ENCODE measurements at regions not wholly inside any gene's neighbourhood (a gene's known extent, or its start where the extent isn't known, plus 50 kb on each side); places are given as distances from the start of the nearest gene placed in this dataset.
"Not testable (repeated sequence)": the region's sequence is repeated elsewhere in the genome, so short reads cannot be mapped to it uniquely, and the experiment has no call there.

DNA sequence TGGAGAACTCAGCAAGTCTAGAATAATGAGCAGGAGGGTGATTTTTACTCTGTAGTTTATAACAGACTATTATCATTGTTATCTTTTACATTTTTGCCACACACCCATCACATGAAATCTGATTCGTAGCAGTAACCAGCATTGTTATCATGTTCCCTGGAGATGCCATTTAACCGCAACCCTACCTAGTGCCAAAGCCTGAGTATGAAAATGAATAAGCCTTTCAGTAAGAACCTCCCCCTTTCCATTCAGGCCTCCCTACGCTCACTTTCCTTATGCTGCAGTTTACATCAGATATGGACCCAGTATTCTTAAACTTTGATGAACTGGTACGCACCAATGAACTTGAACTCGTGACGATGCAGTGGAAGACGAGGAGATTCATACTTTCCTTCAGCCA, 158.7 kb upstream of the SPRED1 start:
- TF ChIP-seq, protein P1, sequence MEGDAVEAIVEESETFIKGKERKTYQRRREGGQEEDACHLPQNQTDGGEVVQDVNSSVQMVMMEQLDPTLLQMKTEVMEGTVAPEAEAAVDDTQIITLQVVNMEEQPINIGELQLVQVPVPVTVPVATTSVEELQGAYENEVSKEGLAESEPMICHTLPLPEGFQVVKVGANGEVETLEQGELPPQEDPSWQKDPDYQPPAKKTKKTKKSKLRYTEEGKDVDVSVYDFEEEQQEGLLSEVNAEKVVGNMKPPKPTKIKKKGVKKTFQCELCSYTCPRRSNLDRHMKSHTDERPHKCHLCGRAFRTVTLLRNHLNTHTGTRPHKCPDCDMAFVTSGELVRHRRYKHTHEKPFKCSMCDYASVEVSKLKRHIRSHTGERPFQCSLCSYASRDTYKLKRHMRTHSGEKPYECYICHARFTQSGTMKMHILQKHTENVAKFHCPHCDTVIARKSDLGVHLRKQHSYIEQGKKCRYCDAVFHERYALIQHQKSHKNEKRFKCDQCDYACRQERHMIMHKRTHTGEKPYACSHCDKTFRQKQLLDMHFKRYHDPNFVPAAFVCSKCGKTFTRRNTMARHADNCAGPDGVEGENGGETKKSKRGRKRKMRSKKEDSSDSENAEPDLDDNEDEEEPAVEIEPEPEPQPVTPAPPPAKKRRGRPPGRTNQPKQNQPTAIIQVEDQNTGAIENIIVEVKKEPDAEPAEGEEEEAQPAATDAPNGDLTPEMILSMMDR (IDR thresholded peaks at IDR 0.05; ENCODE audit: low read depth, low read length), result no peak
- H3K4me3 ChIP-seq (ENCODE audit: low read depth, low read length), result no peak overlapping the region

DNA sequence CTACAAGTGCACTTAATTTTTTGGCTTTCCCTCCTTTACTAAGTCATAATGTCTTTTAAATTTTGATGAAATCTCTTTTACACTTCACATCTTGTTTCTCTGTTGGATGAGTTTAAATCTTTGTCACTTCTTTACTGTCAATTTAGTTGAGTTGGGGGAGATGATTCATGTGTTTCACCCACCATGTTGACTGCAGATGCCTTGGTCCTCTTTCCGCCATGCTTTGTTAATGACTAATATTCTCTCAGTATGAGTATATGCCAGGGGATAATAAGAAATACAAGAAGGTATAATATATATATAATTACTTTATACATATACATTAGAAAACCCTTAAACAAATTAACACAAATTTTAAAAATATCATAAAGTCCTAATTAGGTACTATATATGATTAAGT, 149.7 kb upstream of the SPRED1 start:
- no peak overlapping the region for H3K4me3 ChIP-seq (ENCODE audit: low read depth, low read length)
- TF ChIP-seq, protein P1 (IDR thresholded peaks at IDR 0.05; ENCODE audit: low read depth, low read length), result no peak

DNA sequence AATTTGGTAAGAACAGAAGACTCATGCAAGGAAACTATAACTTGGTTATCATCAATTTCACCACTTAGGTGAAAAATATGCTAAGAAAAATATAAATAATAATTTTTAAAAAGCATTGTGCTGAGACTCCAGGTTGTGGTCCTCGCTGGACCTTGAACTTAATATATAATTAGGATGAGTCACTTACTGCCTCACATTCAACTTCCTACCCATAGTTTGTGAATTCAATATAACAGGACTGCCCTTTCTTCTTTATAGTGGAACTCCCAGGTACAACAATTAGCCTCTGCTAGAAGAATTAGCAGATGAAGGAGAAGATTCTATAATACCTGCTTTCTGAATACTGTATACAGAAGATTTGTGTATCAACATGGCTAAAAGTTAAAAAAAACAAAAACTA, 149.1 kb upstream of the SPRED1 start:
- TF ChIP-seq, protein P1 (IDR thresholded peaks at IDR 0.05; ENCODE audit: low read depth, low read length), result no peak
- H3K4me3 ChIP-seq (ENCODE audit: low read depth, low read length), result no peak overlapping the region

DNA sequence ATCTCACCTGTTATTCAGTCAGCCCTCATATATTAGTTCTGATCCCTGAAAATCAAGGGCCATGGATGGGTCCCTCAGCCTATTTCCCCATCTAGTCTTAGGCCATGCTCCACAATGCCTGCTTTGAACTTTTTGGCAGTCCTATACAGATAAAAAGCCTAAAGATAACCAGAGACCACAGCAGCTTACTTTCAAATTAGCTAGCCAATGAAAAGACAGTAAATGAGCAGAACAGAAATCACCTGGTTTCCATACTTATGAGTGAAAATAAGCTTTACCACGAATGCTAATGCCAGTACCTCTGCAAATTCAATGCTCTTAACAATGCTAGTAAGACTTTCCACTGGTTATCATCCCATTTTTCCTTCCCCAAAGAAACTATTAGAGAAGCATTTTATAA, 141.6 kb upstream of the SPRED1 start:
- H3K4me3 ChIP-seq (ENCODE audit: low read depth, low read length), result no peak overlapping the region
- TF ChIP-seq, protein P1 (IDR thresholded peaks at IDR 0.05; ENCODE audit: low read depth, low read length), result no peak

DNA sequence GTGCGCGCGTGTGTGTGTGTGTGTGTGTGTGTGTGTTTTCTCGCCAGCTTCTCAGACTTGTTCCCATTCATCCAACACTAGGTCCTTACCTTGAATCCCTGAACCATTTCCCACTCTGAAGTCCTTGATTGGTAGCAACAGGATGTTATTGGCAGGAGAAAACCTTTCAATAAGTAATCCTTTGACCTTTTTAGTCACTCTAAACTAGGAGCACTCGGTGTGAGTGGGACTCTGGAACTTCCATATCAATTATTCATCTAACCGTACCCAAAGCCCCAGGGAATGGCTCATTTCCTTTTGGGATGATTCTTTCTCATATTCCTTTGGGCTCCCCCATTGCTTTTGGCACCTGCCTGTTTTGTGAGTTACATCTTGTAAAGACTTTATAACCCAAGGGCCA, 140.2 kb upstream of the SPRED1 start:
- no peak overlapping the region for H3K4me3 ChIP-seq (ENCODE audit: low read depth, low read length)
- TF ChIP-seq, protein P1 (IDR thresholded peaks at IDR 0.05; ENCODE audit: low read depth, low read length), result no peak

DNA sequence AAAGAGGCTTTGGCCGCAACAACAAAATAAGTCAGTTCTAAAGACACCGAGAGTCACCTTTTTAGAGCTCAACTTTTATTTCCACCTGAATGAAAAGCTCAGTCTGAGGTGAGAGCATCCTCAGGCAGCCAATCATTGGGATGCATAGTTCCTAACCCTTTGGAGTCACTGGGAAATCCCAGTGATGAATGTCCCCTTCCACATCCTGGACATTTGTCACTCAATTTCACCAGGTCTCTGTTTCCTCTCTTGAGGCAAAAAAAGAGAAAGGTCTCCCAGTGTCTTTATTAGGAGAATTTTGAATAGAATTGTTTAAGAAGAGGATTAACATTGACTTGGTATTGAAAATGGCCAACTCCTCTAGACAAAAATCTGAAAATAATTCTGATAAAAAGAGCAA, 137.5 kb upstream of the SPRED1 start:
- no peak overlapping the region for H3K4me3 ChIP-seq (ENCODE audit: low read depth, low read length)
- TF ChIP-seq, protein P1 (IDR thresholded peaks at IDR 0.05; ENCODE audit: low read depth, low read length), result no peak

DNA sequence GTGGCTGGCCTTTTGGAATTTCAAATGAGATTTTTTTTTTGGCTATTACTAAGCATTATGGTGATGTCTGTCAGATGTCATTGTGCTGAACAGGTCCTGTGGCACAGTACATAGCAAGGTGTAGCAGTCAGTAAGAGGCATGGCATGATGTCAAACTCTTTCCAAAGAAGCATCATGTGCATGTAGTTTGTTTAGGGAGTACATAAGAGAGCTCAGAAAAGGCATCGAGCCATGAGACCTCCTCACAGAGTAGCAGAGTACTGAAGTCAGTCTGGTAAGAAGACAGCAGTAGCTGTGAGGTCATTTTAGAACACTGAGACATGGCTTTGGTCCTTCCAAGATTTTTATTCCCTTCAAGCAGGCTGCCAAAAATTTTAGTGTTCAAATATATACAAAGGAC, 134.9 kb upstream of the SPRED1 start:
- H3K4me3 ChIP-seq (ENCODE audit: low read depth, low read length), result no peak overlapping the region
- TF ChIP-seq, protein P1 (IDR thresholded peaks at IDR 0.05; ENCODE audit: low read depth, low read length), result no peak

DNA sequence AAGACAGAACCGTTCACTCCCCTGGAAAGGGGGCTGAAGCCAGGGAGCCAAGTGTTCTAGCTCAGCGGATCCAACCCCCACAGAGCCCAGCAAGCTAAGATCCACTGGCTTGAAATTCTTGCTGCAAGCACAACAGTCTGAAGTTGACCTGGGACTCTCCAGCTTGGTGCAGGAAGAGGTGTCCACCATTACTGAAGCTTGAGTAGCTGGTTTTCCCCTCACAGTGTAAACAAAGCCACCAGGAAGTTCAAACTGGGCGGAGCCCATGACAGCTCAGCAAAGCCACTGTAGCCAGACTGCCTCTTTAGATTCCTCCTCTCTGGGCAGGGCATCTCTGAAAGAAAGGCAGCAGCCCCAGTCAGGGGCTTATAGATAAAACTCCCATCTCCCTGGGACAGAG, 132.8 kb upstream of the SPRED1 start:
- H3K4me3 ChIP-seq (ENCODE audit: low read depth, low read length), result not testable (repeated sequence)
